Motor neuron (in vitro differentiated cells): ENCODE measurements at regions not wholly inside any gene's neighbourhood (a gene's known extent, or its start where the extent isn't known, plus 50 kb on each side); places are given as distances from the start of the nearest gene placed in this dataset.
A peak's percentile ranks its signal among the peaks of the same experiment; 100 is the strongest.
"Not testable (repeated sequence)": the region's sequence is repeated elsewhere in the genome, so short reads cannot be mapped to it uniquely, and the experiment has no call there.

ENCODE experiments used
- ATAC-seq, 8 experiments: fragments of 200-7000 bp; cut with Tn5 transposase; replicated peaks in 6 of 8; 2 replicates each; pipeline ENCODE4 v1.8.0; 2021; ENCODE audit warnings: mild to moderate bottlenecking in 8 of 8, moderate library complexity in 8 of 8
- H3K27ac ChIP-seq, 2 donors: fragments of 250-450 bp; sonication (Bioruptor Pico); 2 replicates each; pipeline ENCODE4 v1.9.0; 2021; ENCODE audit warnings: antibody characterized with exemption in 2 of 2, mild to moderate bottlenecking in 2 of 2, moderate library complexity in 1 of 2
- H3K4me1 ChIP-seq, 2 donors: fragments of 250-450 bp; sonication (Bioruptor Pico); replicated peaks in 1 of 2; 2 replicates each; pipeline ENCODE4 v1.6.1; 2021; ENCODE audit warnings: antibody characterized with exemption in 2 of 2, mild to moderate bottlenecking in 2 of 2, moderate library complexity in 1 of 2
- H3K4me3 ChIP-seq, 5 donors: fragments of 250-450 bp; sonication (Bioruptor Pico); 2 replicates each; pipeline ENCODE4 v1.9.0; 2021; ENCODE audit warnings: antibody characterized with exemption in 5 of 5, mild to moderate bottlenecking in 5 of 5, moderate library complexity in 4 of 5
- WGBS, 10 experiments: fragments of 450-650 bp; shearing (Covaris generic); methylation state at CpG; one replicate each; pipeline ENCODE4 v1.0.0; 2022; 5-methylcytosine and 5-hydroxymethylcytosine counted together
- in situ Hi-C, 9 experiments: fragments of 400-800 bp; cut with MboI; loops; one replicate each; pipeline ENCODE4 v1.15.0; 2021; ENCODE audit warnings: low sequenced_read_pairs in 9 of 9, low pct_unique_long_range_greater_than_20kb in 2 of 9; ENCODE audit not compliant: unreplicated experiment in 9 of 9

DNA sequence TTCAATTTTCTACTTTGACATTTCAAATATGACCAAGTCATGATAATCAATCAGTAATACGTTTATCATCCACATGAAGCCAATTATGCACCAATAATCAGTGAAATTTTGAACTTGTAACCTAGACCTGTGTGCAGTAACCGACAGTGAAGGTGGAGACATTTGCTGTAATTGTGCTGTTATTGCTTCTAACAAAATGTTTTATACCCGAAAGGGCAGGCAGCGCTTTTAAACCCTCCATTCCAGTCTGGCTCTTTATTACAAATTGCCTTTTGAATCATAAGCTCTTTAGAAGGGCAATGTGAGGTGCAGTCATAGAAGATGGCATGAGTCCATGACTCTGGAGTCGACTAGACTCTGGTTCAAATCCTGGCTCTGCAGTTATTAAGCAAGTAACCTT lies 135.7 kb downstream of the GXYLT1 start:
- 21 to 100% (median 75%) methylated on average over 1 to 5 of the region's 5 CpGs; no CpG with 5 or more reads in 1 of the 10 experiments for WGBS, 10 experiments
- Histone ChIP-seq H3K27ac (no peak overlapping the region), H3K4me3 (no peak overlapping the region), H3K4me1 (peaks cover 4 to 17% of the 10 kb centered on the region in 2 donors)
- in situ Hi-C loops = loop anchor here in 4 of 9 experiments (25.0 kb wide), 3 partner anchors 497 to 747 kb away; no protein-coding TSS in a partner anchor
- ATAC-seq = peak in 2 of 8 experiments; percentile 51 to 90

DNA sequence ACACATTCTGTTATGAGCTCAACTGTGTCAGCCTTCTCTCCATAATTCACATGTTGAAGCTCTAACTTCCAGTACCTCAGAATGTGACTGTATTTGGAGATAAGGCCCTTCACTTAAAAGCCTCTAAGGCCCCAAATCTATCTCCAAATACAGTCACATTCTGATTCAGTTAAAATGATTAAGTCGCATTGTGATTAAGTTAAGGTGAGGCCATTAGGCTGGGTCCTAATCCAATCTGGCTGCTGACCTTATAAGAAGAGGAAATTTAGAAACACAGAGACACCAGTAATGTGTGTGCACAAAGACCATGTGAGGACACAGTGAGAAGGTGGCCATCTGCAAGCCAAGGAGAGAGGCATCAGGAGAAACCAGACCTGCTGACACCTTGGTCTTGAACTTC lies 141.6 kb downstream of the GXYLT1 start:
- no peak for ATAC-seq
- H3K4me1 ChIP-seq = no peaks in the 10 kb centered on the region
- WGBS, 10 experiments = 57 to 100% (median 80%) methylated on average over 1 of the region's 1 CpG; no CpG with 5 or more reads in 5 of the 10 experiments
- in situ Hi-C loops = loop anchor here in 4 of 9 experiments (25.0 kb wide), 3 partner anchors 491 to 741 kb away; no protein-coding TSS in a partner anchor
- no peak overlapping the region for H3K27ac ChIP-seq
- no peak overlapping the region for H3K4me3 ChIP-seq

DNA sequence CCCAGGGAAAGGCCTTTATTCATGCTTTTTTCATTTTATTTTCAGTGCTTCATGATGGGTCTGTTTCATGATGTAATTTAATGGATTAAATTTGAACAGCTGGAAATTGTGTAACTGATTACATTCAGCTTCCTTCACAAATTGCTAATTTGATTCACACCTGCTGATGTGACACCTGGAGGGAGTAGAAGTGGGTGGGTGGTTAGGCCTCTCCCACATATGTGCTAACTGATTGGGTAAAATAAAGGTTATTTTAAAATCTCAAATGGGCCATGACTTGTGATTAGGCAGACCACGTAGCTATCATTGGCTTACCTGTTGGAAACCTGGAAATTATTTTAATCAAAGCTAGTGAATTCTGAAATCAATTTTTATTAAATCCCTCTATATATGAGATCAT lies 142.1 kb downstream of the GXYLT1 start:
- ATAC-seq = no peak
- 8 to 100% (median 100%) methylated on average over 1 of the region's 1 CpG; no CpG with 5 or more reads in 3 of the 10 experiments for WGBS, 10 experiments
- in situ Hi-C loops = loop anchor here in 4 of 9 experiments (25.0 kb wide), 3 partner anchors 490 to 740 kb away; no protein-coding TSS in a partner anchor

DNA sequence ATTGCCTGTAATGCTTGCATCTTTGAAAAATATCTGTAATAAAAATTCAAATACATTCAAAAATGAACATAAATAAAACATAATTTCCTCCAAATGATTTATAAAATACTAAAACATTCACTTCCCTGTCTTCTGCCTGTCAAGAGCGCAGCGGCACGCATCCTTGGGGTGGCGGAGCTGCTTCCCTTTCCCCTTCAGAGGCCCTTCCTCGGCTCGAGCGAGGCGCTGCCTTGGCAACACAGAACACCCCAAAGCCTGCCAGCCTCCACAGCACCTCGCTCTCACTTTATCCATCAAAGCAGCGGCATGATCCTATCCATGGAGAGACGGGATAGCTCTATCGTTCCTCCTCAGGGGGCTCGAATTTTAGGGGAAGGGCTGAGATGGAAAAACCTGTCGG lies 146.2 kb downstream of the GXYLT1 start:
- WGBS, 10 experiments = 0 to 100% (median 85%) methylated on average over 1 to 11 of the region's 14 CpGs; no CpG with 5 or more reads in 4 of the 10 experiments
- ATAC-seq = no peak
- H3K4me3 ChIP-seq = no peak overlapping the region
- no peaks in the 10 kb centered on the region for H3K4me1 ChIP-seq
- H3K27ac ChIP-seq = no peak overlapping the region
- in situ Hi-C loops = no loop called here

More for the DNA sequence above, 142.1 kb downstream of the GXYLT1 start:
- Histone ChIP-seq H3K4me3 (no peak overlapping the region), H3K4me1 (no peaks in the 10 kb centered on the region), H3K27ac (no peak overlapping the region)

DNA sequence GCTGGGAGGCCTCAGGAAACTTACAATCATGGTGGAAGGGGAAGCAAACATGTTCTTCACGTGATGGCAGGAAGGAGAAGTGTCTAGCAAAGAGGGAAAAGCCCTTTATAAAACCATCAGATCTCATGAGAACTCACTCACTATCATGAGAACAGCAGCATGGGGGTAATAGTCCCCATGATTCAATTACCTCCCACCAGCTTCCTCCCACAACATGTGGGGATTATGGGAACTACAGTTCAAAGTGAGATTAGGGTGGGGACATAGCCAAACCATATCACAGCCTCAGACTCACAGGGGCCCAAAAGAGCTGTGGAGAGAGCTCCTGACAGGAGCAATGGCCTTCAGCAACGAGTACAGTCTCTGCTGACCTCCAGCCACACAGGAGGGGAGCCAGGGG lies 151.4 kb downstream of the GXYLT1 start:
- no peak overlapping the region for H3K4me3 ChIP-seq
- in situ Hi-C loops = no loop called here
- no peaks in the 10 kb centered on the region for H3K4me1 ChIP-seq
- 0 to 94% (median 60%) methylated on average over 1 to 2 of the region's 2 CpGs; no CpG with 5 or more reads in 3 of the 10 experiments for WGBS, 10 experiments
- no peak for ATAC-seq
- no peak overlapping the region for H3K27ac ChIP-seq

DNA sequence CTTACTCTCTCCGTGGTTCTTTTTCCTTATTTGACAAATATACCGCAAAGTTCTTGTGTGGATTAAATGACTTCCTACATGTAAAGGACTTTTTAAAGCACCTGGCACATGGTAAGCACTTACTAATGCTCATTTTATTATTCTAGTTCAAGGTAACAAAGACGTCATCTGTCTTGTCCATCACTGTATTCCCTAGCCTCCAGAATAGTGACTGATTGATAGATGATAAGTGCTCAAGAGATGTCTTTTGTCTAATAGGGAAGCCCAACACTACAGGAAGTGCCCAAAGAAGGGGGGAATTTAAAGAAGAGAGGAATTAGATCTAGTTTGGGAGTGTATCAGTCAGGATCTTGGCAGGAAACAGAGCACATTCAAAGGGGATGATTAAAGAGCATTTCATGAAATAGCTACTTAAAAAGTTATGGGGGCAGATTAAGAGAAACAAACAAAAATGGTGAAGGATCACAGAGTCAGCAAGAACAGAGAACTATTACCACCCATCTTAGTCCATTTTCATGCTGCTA lies 151.9 kb downstream of the GXYLT1 start:
- no peak for ATAC-seq
- in situ Hi-C loops = no loop called here
- H3K4me3 ChIP-seq = no peak overlapping the region
- H3K4me1 ChIP-seq = no peaks in the 10 kb centered on the region
- no peak overlapping the region for H3K27ac ChIP-seq
- WGBS, 10 experiments = 36 to 83% (median 65%) methylated on average over 2 to 3 of the region's 3 CpGs; no CpG with 5 or more reads in 2 of the 10 experiments

DNA sequence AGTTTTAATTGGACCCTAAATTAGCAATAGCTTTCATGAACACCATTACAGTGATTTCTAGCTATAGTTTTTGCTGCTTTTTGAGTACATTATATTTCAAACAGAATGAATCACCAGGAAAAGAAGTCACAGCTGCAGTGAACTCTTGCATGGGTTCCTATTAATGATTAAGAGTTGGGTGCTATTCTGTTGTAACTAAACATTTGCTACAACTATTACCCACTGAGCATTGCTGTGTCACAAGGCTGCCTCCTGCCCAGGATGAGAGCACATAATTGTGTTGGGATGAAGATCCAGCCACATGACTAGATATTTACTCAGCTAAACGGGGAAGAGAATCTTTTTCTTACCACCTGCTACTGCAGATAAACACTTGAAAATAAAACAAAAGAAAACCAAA lies 152.7 kb downstream of the GXYLT1 start:
- Histone ChIP-seq H3K4me1 (no peaks in the 10 kb centered on the region), H3K27ac (no peak overlapping the region), H3K4me3 (no peak overlapping the region)
- in situ Hi-C loops = no loop called here
- peak in 5 of 8 experiments; percentile 53 to 75 (median 64) for ATAC-seq
- WGBS, 10 experiments = 0 to 33% (median 13%) methylated on average over 1 of the region's 1 CpG; no CpG with 5 or more reads in 2 of the 10 experiments

DNA sequence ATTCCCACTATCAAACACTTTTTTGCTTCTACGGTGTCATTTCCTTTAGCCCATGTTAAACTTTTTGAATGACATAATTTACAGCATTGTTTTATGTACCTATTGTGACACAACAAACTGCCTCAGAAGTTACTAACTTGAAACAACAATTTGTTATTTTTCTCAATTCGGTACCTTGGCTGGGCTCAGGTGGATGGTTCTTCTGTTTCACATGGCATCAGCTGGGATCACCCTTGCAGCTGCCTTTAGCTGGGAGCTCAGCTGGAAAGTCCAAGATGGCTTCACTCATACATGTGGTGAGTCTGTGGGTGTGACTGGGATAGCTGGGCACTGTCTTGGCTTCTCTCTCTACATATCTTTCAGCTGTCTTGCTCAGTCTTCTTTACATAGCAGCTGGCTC lies 156.0 kb downstream of the GXYLT1 start:
- Histone ChIP-seq H3K4me1 (peaks cover 4 to 8% of the 10 kb centered on the region in 2 donors), H3K27ac (no peak overlapping the region), H3K4me3 (no peak overlapping the region)
- in situ Hi-C loops = no loop called here
- WGBS, 10 experiments = 33 to 100% (median 100%) methylated on average over 1 to 2 of the region's 2 CpGs; no CpG with 5 or more reads in 2 of the 10 experiments
- ATAC-seq = peak in 1 of 8 experiments; percentile 39

DNA sequence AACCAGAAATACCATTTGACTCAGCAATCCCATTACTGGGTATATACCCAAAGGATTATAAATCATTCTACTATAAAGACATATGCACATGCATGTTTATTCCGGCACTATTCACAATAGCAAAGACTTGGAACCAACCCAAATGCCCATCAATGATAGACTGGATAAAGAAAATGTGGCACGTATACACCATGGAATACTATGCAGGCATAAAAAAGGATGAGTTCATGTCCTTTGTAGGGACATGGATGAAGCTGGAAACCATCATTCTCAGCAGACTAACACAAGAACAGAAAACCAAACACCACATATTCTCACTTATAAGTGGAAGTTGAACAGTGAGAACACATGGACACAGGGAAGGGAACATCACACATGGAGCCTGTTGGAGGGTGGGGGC lies 158.2 kb downstream of the GXYLT1 start:
- H3K4me3 ChIP-seq, H3K27ac ChIP-seq, in situ Hi-C loops, ATAC-seq: not testable (repeated sequence)
- 20% methylated on average over 1 of the region's 2 CpGs; no CpG with 5 or more reads in 9 of the 10 experiments for WGBS, 10 experiments
- H3K4me1 ChIP-seq = peaks cover 12 to 14% of the 10 kb centered on the region in 2 donors

DNA sequence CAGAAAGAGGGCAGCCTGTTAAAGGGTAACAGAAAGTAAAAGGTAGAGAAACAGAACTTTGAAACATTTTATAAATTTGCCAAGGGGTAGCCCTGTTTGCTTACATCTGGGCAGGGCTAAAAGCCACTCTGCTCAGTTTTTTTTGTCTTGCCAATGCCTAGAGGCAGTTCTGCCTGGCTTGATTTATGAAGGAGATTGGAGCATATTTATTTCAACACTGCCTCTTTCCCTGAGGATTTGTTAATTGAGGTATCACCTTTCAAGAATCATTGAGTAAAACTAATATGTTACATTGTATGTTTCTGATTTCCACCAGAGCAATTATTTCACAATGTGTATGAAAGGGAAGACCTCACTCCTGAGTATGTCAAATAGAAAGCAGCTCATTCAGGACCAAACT lies 160.8 kb downstream of the GXYLT1 start:
- peak in 7 of 8 experiments; percentile 3 to 77 (median 16) for ATAC-seq
- no peak overlapping the region for H3K27ac ChIP-seq
- peaks cover 24 to 29% of the 10 kb centered on the region in 2 donors for H3K4me1 ChIP-seq
- no peak overlapping the region for H3K4me3 ChIP-seq
- in situ Hi-C loops = no loop called here

DNA sequence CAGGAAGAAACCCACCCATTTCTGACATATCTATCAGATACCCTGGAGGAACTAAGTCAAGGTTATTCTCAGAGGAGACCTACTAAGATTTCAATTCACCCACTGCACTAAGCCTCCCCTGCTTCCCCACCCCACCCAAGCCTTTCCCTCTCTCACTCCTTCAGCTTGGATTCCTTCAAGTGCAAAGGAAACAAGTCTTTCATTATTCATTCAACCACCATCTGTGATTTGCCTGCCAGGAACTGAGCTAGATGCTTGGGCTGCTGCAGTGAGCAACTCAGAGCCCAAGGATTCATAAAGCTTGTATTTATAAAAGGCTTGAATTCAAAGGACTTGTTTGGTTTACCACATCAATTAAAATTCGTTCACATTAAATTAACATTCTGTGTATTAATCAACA lies 161.3 kb downstream of the GXYLT1 start:
- 0 to 33% (median 0%) methylated on average over 1 of the region's 1 CpG for WGBS, 10 experiments
- Histone ChIP-seq H3K4me1 (peaks cover 24 to 29% of the 10 kb centered on the region in 2 donors), H3K4me3 (no peak overlapping the region), H3K27ac (peak overlapping the region in 1 of 2 donors; percentile 60)
- ATAC-seq = peak in 7 of 8 experiments; percentile 27 to 57 (median 54)
- in situ Hi-C loops = no loop called here

DNA sequence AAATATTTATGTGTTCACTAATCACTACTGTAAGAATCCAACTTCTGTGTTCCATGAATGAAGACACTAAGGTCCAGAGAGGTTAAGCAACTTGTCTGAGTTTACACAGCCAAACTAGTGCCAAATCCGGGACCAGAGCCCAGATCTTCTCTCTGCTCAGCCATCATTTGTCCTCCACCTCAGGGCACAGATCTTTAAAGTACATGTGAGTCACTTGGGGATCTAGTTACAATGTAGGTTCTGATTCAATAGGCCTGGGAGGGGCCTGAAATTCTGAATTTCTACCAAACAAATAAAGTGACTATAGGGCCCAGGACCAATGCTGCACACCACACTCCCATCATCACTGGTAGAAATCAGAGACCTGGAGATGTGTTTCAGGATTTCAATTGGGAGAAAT lies 162.9 kb downstream of the GXYLT1 start:
- Histone ChIP-seq H3K4me1 (peaks cover 24 to 29% of the 10 kb centered on the region in 2 donors), H3K4me3 (no peak overlapping the region), H3K27ac (no peak overlapping the region)
- 40 to 86% (median 60%) methylated on average over 1 of the region's 1 CpG; no CpG with 5 or more reads in 5 of the 10 experiments for WGBS, 10 experiments
- peak in 3 of 8 experiments; percentile 88 to 90 (median 89) for ATAC-seq
- in situ Hi-C loops = no loop called here

DNA sequence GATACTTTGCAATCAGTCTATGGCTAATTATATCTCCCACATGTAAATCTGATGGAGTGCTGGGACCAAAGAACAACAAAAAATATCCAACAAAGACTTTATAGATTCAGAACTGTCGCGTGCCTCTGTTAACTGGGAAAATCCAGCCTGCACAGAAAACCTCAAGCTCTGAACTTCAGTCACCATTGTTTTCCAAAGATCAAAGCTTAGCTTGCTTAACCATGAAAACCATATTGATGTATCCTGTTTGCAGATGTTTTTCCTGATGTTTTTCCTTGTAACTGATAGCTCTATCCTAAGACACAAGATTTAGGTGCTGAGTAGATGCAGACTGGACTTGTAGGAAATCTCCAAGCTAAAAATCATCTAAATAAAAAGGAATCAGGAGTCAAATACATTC lies 163.7 kb downstream of the GXYLT1 start:
- in situ Hi-C loops = no loop called here
- ATAC-seq = no peak
- Histone ChIP-seq H3K4me1 (peaks cover 24 to 29% of the 10 kb centered on the region in 2 donors), H3K4me3 (no peak overlapping the region), H3K27ac (no peak overlapping the region)
- 30 to 66% (median 50%) methylated on average over 2 of the region's 2 CpGs; no CpG with 5 or more reads in 5 of the 10 experiments for WGBS, 10 experiments

DNA sequence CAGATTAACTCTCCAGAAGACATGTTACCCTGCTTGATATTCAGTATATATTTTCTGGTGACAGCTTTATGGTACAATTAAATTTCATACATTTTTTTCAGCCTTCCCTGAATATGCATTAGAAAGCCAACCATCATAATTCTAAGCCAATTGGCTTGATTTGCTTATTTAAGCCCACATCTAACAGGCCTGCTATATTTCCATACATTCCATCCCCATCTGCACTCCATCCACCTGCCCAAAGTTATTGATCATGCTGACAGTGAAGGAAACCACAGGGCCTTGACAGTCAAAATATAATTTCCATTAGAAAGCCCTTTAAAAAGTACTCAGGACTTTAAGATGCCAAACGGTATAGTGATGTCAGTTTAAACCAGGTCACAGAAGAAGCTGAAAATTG lies 164.3 kb downstream of the GXYLT1 start:
- in situ Hi-C loops = no loop called here
- H3K27ac ChIP-seq = no peak overlapping the region
- peaks cover 24 to 29% of the 10 kb centered on the region in 2 donors for H3K4me1 ChIP-seq
- 0 to 40% (median 17%) methylated on average over 1 of the region's 1 CpG; no CpG with 5 or more reads in 6 of the 10 experiments for WGBS, 10 experiments
- peak in 2 of 8 experiments; percentile 18 to 49 for ATAC-seq
- no peak overlapping the region for H3K4me3 ChIP-seq
